K562 (cell line): ENCODE measurements at regions not wholly inside any gene's neighbourhood (a gene's known extent, or its start where the extent isn't known, plus 50 kb on each side); places are given as distances from the start of the nearest gene placed in this dataset.

Experiments
- ATAC-seq: fragments of 200-7000 bp; cut with Tn5 transposase; 3 replicates; pipeline ENCODE4 v1.9.1; 2020; ENCODE audit warnings: moderate library complexity
- BruUV-seq: library from RNA; stranded (reverse); fragments of 400-500 nt; replicated peaks from 2 replicates; lab custom pipeline; 2021; lab: Mats Ljungman, UMichigan
- CTCF ChIA-PET: fragments of 300-600 bp; formaldehyde crosslinking; extraction: SDS; loops from one replicate; lab custom pipeline; 2021; ENCODE audit warnings: low intra/inter-chr PET ratio; lab: Yijun Ruan, JAX
- POLR2A ChIA-PET: fragments of 300-600, 350-650 bp; sonication (Branson Sonifier 250); formaldehyde crosslinking; extraction: SDS; loops from one replicate; lab custom pipeline; 2021; ENCODE audit warnings: antibody characterized with exemption, inconsistent platforms; lab: Yijun Ruan, JAX
- DNase-seq, 4 experiments: peaks; one replicate each; pipeline versions ENCODE4 v3.0.0 to v3.0.0-alpha.2; 2011 to 2018; ENCODE audit warnings: low spot score in 3 of 4, mixed read lengths in 3 of 4; ENCODE audit errors: extremely low read depth in 1 of 4
- FAIRE-seq: peaks from 2 replicates; lab custom pipeline; 2011; peaks lifted over from hg19 to GRCh38; lab: Jason Lieb, UNC
- H2AFZ ChIP-seq: 2 replicates; pipeline ENCODE4 v1.6.0; 2011; ENCODE audit warnings: low read depth, low read length, control low read depth, inconsistent platforms
- H3K27ac ChIP-seq: fragments of 200-600 bp; 3 replicates; pipeline ENCODE4 v1.8.0; 2011; ENCODE audit warnings: low read depth, mild to moderate bottlenecking, control low read depth, inconsistent platforms, low read length, moderate library complexity, mixed read lengths; ENCODE audit errors: extremely low read depth
- H3K27me3 ChIP-seq, 2 experiments: fragments of 300-600 bp in 1 of 2; 2 replicates in 1 of 2; 3 replicates in 1 of 2; pipeline versions ENCODE4 v1.6.0 to v1.8.0; 2011; ENCODE audit warnings: inconsistent platforms in 2 of 2, low read length in 2 of 2, mild to moderate bottlenecking in 1 of 2, mixed read lengths in 1 of 2, moderate library complexity in 1 of 2; ENCODE audit not compliant: control insufficient read depth in 2 of 2, insufficient read depth in 2 of 2
- H3K36me3 ChIP-seq: fragments of 300-600 bp; 3 replicates; pipeline ENCODE4 v1.8.0; 2011; ENCODE audit warnings: mild to moderate bottlenecking, low read length, inconsistent platforms; ENCODE audit not compliant: control insufficient read depth, insufficient read depth
- H3K4me1 ChIP-seq, 2 experiments: fragments of 200-600 bp in 1 of 2; replicated peaks in 1 of 2; 2 replicates in 1 of 2; 3 replicates in 1 of 2; pipeline versions ENCODE4 v1.5.1 to v1.8.0; 2011; ENCODE audit warnings: inconsistent platforms in 2 of 2, low read length in 2 of 2, mild to moderate bottlenecking in 1 of 2, mixed read lengths in 1 of 2, moderate library complexity in 1 of 2; ENCODE audit not compliant: control insufficient read depth in 2 of 2, insufficient read depth in 2 of 2
- H3K4me2 ChIP-seq: 2 replicates; pipeline ENCODE4 v1.6.1; 2011; ENCODE audit warnings: low read length, control low read depth, inconsistent platforms, mixed read lengths; ENCODE audit not compliant: insufficient read depth
- H3K4me3 ChIP-seq: fragments of 200-600 bp; sonication (generic), shearing (Covaris generic); 2 replicates; pipeline ENCODE4 v1.5.1; 2016; ENCODE audit warnings: control low read depth, inconsistent platforms
- H3K79me2 ChIP-seq: fragments of 200-600 bp; 3 replicates; pipeline ENCODE4 v1.8.0; 2011; ENCODE audit warnings: low read length, inconsistent platforms; ENCODE audit not compliant: control insufficient read depth, insufficient read depth
- H3K9ac ChIP-seq, 2 experiments: 2 replicates each; pipeline versions ENCODE4 v1.6.0 to v1.6.1; 2011; ENCODE audit warnings: low read depth in 2 of 2, low read length in 2 of 2, control low read depth in 1 of 2, inconsistent platforms in 1 of 2, mild to moderate bottlenecking in 1 of 2, mixed read lengths in 1 of 2; ENCODE audit not compliant: insufficient read depth in 1 of 2
- H3K9me1 ChIP-seq: one replicate; pipeline ENCODE4 v1.6.0; 2011; ENCODE audit warnings: inconsistent platforms, mild to moderate bottlenecking, low read length, moderate library complexity; ENCODE audit not compliant: control insufficient read depth, insufficient read depth
- H3K9me3 ChIP-seq: replicated peaks from 2 replicates; pipeline ENCODE4 v1.5.1; 2011; ENCODE audit warnings: low read depth, low read length, inconsistent platforms; ENCODE audit not compliant: control insufficient read depth, insufficient read depth
- H4K20me1 ChIP-seq: replicated peaks from 2 replicates; pipeline ENCODE4 v1.6.1; 2011; ENCODE audit warnings: low read length, inconsistent platforms, mixed read lengths; ENCODE audit not compliant: control insufficient read depth, insufficient read depth
- ARHGAP35 ChIP-seq: fragments of 450-650 bp; IDR thresholded peaks from 2 replicates; pipeline ENCODE4 v1.6.1; 2018; ENCODE audit not compliant: partially characterized antibody
- CBFB ChIP-seq: sonication (generic); formaldehyde crosslinking; IDR thresholded peaks from 2 replicates; pipeline ENCODE4 v1.4.0; 2020; ENCODE audit warnings: mild to moderate bottlenecking, missing genetic modification reagents
- E2F4 ChIP-seq: sonication (generic); formaldehyde crosslinking; IDR thresholded peaks from 2 replicates; pipeline ENCODE4 v1.8.0; 2022; ENCODE audit warnings: mild to moderate bottlenecking, low read depth, missing genetic modification reagents
- ILK ChIP-seq: fragments of 450-650 bp; IDR thresholded peaks from 2 replicates; pipeline ENCODE4 v1.6.1; 2016; ENCODE audit warnings: missing genetic modification characterization, low read depth, mild to moderate bottlenecking, missing compliant biosample characterization, moderate library complexity, borderline replicate concordance
- MAX ChIP-seq: sonication (generic); formaldehyde crosslinking; IDR thresholded peaks from 2 replicates; pipeline ENCODE4 v1.9.0; 2022; ENCODE audit warnings: mild to moderate bottlenecking, missing genetic modification reagents
- MED1 ChIP-seq: sonication (generic); formaldehyde crosslinking; IDR thresholded peaks from 2 replicates; pipeline ENCODE4 v1.8.1; 2023; ENCODE audit warnings: missing genetic modification reagents, borderline replicate concordance
- PCBP1 ChIP-seq: fragments of 200-400 bp; formaldehyde crosslinking; IDR thresholded peaks from 2 replicates; pipeline ENCODE4 v1.6.1; 2018; ENCODE audit warnings: mild to moderate bottlenecking, low read depth, low read length; ENCODE audit not compliant: poor library complexity, severe bottlenecking
- RAD51 ChIP-seq: fragments of 450-650 bp; IDR thresholded peaks from 2 replicates; pipeline ENCODE4 v1.7.1; 2016; ENCODE audit warnings: low read depth, mild to moderate bottlenecking, borderline replicate concordance
- RBM15 ChIP-seq: fragments of 200-400 bp; formaldehyde crosslinking; IDR thresholded peaks from 2 replicates; pipeline ENCODE4 v1.6.1; 2018; ENCODE audit warnings: mild to moderate bottlenecking, low read length, moderate library complexity; ENCODE audit not compliant: insufficient read depth
- SAFB ChIP-seq: fragments of 200-400 bp; formaldehyde crosslinking; IDR thresholded peaks from 2 replicates; pipeline ENCODE4 v1.6.1; 2017; ENCODE audit warnings: low read depth, low read length, borderline replicate concordance
- WGBS: fragments of 100-300 bp; shearing (Covaris generic); methylation state at CpG from one replicate; pipeline ENCODE4 v1.1.6; 2016; ENCODE audit warnings: low coverage, mixed read lengths; ENCODE audit not compliant: insufficient coverage; ENCODE audit errors: missing lambda C conversion rate; 5-methylcytosine and 5-hydroxymethylcytosine counted together
- in situ Hi-C: fragments of 300-500 bp; cut with MboI; formaldehyde crosslinking; loops from 4 replicates; pipeline ENCODE4 v1.15.0; 2018; ENCODE audit warnings: inconsistent platforms, mixed read lengths
- intact Hi-C: fragments of 100-400 bp; cut with micrococcal nuclease; formaldehyde crosslinking; loops from 2 replicates; pipeline ENCODE4 v1.14.2; 2022

GRCh38 chr6:77106992-77107391 lies 356.3 kb downstream of the HTR1B start (continued):
- no peak for TF ChIP-seq E2F4 (CRISPR knock-in tag)
- TF ChIP-seq SAFB = no peak
- no peak for TF ChIP-seq PCBP1
- TF ChIP-seq MAX (CRISPR knock-in tag) = no peak

- ChIA-PET CTCF (no interaction called here), POLR2A (no interaction called here)
- H3K36me3 ChIP-seq = no peaks in the 10 kb centered on the region
- WGBS = 6% methylated on average over 2 of the region's 2 CpGs
- no peak for TF ChIP-seq MED1 (CRISPR knock-in tag)
- TF ChIP-seq RAD51 = no peak
- no peak for TF ChIP-seq CBFB (CRISPR knock-in tag)
- no peak for TF ChIP-seq ILK
- TF ChIP-seq RBM15 = no peak
- no peak for TF ChIP-seq ARHGAP35
- FAIRE-seq (no peak), DNase-seq (no peak), ATAC-seq (no peak)
- H4K20me1 ChIP-seq = no peaks in the 10 kb centered on the region
- no TSS peak for BruUV-seq
- H3K9me1 ChIP-seq = no peaks in the 10 kb centered on the region
- in situ Hi-C loops = no loop called here
- no peak overlapping the region for H3K27ac ChIP-seq
- no peaks in the 10 kb centered on the region for H3K79me2 ChIP-seq
- no peaks in the 10 kb centered on the region for H3K27me3 ChIP-seq
- H3K9me3 ChIP-seq = no peaks in the 10 kb centered on the region
- intact Hi-C loops = no loop called here
- no peak overlapping the region for H3K4me3 ChIP-seq
- no peak overlapping the region for H3K4me2 ChIP-seq
- H3K9ac ChIP-seq = no peak overlapping the region
- H2AFZ ChIP-seq = no peak overlapping the region
- no peaks in the 10 kb centered on the region for H3K4me1 ChIP-seq
Observed at GRCh38 chr6:77105091-77105490, 358.2 kb downstream of the HTR1B start.
